GM19023 (cell line): ENCODE measurements at regions not wholly inside any gene's neighbourhood (a gene's known extent, or its start where the extent isn't known, plus 50 kb on each side); places are given as distances from the start of the nearest gene placed in this dataset.
"Not testable (repeated sequence)": the region's sequence is repeated elsewhere in the genome, so short reads cannot be mapped to it uniquely, and the experiment has no call there.

Source experiments
- ATAC-seq: cut with Tn5 transposase; IDR thresholded peaks from one replicate; pipeline ENCODE4 v1.9.1; 2021; ENCODE audit warnings: mild to moderate bottlenecking, moderate library complexity; ENCODE audit not compliant: unreplicated experiment

- ATAC-seq, result no peak
Observed at GRCh38 chr15:31579976-31580375, 253.3 kb downstream of the KLF13 start.

- ATAC-seq, result no peak
Observed at GRCh38 chr15:31584195-31584594, 257.6 kb downstream of the KLF13 start.

GRCh38 chr15:31585240-31585639, 258.6 kb downstream of the KLF13 start:
- no peak for ATAC-seq

GRCh38 chr15:31586841-31587240, 260.2 kb downstream of the KLF13 start:
- no peak for ATAC-seq

- no peak for ATAC-seq
Observed at GRCh38 chr15:31587583-31587982, 260.9 kb downstream of the KLF13 start.

GRCh38 chr15:31590609-31591008, 264.0 kb downstream of the KLF13 start:
- no peak for ATAC-seq

- ATAC-seq, result no peak
Observed at GRCh38 chr15:31591908-31592307, 265.3 kb downstream of the KLF13 start.

GRCh38 chr15:31597466-31597865, 270.8 kb downstream of the KLF13 start:
- ATAC-seq, result no peak

- ATAC-seq, result no peak
Observed at GRCh38 chr15:31598620-31599019, 272.0 kb downstream of the KLF13 start.

- ATAC-seq, result no peak
Observed at GRCh38 chr15:31605467-31605931, 278.9 kb downstream of the KLF13 start.

- no peak for ATAC-seq
Observed at GRCh38 chr15:31606194-31606669, 279.6 kb downstream of the KLF13 start.

- no peak for ATAC-seq
Observed at GRCh38 chr15:31606931-31607497, 280.4 kb downstream of the KLF13 start.

GRCh38 chr15:31607656-31608055, 281.0 kb downstream of the KLF13 start:
- ATAC-seq, result no peak

GRCh38 chr15:31609258-31609681, 282.6 kb downstream of the KLF13 start:
- ATAC-seq, result no peak

GRCh38 chr15:31609906-31610305, 283.3 kb downstream of the KLF13 start:
- no peak for ATAC-seq

GRCh38 chr15:31615643-31616415, 289.2 kb downstream of the KLF13 start:
- no peak for ATAC-seq

- not testable (repeated sequence) for ATAC-seq
Observed at GRCh38 chr15:31623297-31623696, 296.7 kb downstream of the KLF13 start.

GRCh38 chr15:31624115-31624514, 297.5 kb downstream of the KLF13 start:
- ATAC-seq, result not testable (repeated sequence)

GRCh38 chr15:31635715-31636114, 309.1 kb downstream of the KLF13 start:
- ATAC-seq, result not testable (repeated sequence)

- ATAC-seq, result not testable (repeated sequence)
Observed at GRCh38 chr15:31636911-31637310, 310.3 kb downstream of the KLF13 start.

- ATAC-seq, result not testable (repeated sequence)
Observed at GRCh38 chr15:31643955-31644354, 317.3 kb downstream of the KLF13 start.

- ATAC-seq, result not testable (repeated sequence)
Observed at GRCh38 chr15:31644761-31645160, 318.1 kb downstream of the KLF13 start.
